ENCODE measurements at regions not wholly inside any gene's neighbourhood (a gene's known extent, or its start where the extent isn't known, plus 50 kb on each side); places are given as distances from the start of the nearest gene placed in this dataset.

- H3K4me3 ChIP-seq = no peak overlapping the region
- H3K9me3 ChIP-seq (ENCODE audit: low read depth) = no peaks in the 10 kb centered on the region
- H3K4me1 ChIP-seq (ENCODE audit: low read depth) = peaks cover 3% of the 10 kb centered on the region
- TF ChIP-seq, protein P1, sequence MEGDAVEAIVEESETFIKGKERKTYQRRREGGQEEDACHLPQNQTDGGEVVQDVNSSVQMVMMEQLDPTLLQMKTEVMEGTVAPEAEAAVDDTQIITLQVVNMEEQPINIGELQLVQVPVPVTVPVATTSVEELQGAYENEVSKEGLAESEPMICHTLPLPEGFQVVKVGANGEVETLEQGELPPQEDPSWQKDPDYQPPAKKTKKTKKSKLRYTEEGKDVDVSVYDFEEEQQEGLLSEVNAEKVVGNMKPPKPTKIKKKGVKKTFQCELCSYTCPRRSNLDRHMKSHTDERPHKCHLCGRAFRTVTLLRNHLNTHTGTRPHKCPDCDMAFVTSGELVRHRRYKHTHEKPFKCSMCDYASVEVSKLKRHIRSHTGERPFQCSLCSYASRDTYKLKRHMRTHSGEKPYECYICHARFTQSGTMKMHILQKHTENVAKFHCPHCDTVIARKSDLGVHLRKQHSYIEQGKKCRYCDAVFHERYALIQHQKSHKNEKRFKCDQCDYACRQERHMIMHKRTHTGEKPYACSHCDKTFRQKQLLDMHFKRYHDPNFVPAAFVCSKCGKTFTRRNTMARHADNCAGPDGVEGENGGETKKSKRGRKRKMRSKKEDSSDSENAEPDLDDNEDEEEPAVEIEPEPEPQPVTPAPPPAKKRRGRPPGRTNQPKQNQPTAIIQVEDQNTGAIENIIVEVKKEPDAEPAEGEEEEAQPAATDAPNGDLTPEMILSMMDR (IDR thresholded peaks at IDR 0.05; ENCODE audit: low read depth, low read length) = no peak
- H3K27ac ChIP-seq = no peak overlapping the region
- no peaks in the 10 kb centered on the region for H3K36me3 ChIP-seq
- DNase-seq (ENCODE audit: low read depth in 1 of 2, low spot score in 1 of 2) = no peak
- peaks cover 10% of the 10 kb centered on the region for H3K27me3 ChIP-seq
These were observed 213.6 kb upstream of the VEGFC start for GRCh38 chr4:177006331-177006730.

- no peaks in the 10 kb centered on the region for H3K9me3 ChIP-seq (ENCODE audit: low read depth)
- H3K4me3 ChIP-seq = no peak overlapping the region
- no peak overlapping the region for H3K27ac ChIP-seq
- no peaks in the 10 kb centered on the region for H3K36me3 ChIP-seq
- peaks cover 10% of the 10 kb centered on the region for H3K27me3 ChIP-seq
- DNase-seq (ENCODE audit: low read depth in 1 of 2, low spot score in 1 of 2) = no peak
- no peaks in the 10 kb centered on the region for H3K4me1 ChIP-seq (ENCODE audit: low read depth)
- TF ChIP-seq, protein P1 (IDR thresholded peaks at IDR 0.05; ENCODE audit: low read depth, low read length) = no peak
These were observed 215.5 kb upstream of the VEGFC start for GRCh38 chr4:177008071-177008835.

DNA sequence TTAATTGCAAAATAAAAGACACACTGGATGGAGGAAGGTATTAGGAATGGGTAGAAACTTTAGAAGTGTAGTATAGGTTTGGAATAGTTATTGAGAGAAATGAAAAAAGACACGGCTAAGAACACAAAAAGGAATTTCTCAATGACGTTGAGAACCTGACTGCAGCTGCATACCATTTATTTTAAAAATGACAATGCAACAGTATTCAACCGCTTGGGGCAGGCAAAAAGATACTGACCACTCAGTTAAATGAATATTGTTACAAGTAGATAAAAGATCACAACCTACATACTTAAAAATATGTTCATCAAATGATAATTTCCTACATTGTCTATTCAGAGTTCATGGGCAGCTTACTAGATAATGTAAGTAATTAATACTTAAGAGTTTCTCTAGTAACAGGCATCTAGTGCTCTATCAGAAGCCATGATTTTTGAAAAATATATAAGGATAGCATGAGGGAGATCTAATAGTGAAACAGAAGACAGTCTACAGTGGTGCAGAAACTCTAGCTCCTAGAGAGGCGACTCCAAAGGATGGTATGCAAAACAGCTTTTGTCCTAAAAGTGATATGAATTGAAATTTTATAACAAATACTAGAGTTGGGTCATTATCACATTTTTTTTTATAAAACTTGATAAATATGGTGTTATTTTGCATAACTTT, 216.2 kb upstream of the VEGFC start:
- Histone ChIP-seq H3K9me3 (ENCODE audit: low read depth) (no peaks in the 10 kb centered on the region), H3K27me3 (peaks cover 10% of the 10 kb centered on the region), H3K4me3 (no peak overlapping the region), H3K4me1 (ENCODE audit: low read depth) (no peaks in the 10 kb centered on the region), H3K36me3 (no peaks in the 10 kb centered on the region), H3K27ac (no peak overlapping the region)
- TF ChIP-seq, protein P1 (IDR thresholded peaks at IDR 0.05; ENCODE audit: low read depth, low read length) = no peak
- no peak for DNase-seq (ENCODE audit: low read depth in 1 of 2, low spot score in 1 of 2)

DNA sequence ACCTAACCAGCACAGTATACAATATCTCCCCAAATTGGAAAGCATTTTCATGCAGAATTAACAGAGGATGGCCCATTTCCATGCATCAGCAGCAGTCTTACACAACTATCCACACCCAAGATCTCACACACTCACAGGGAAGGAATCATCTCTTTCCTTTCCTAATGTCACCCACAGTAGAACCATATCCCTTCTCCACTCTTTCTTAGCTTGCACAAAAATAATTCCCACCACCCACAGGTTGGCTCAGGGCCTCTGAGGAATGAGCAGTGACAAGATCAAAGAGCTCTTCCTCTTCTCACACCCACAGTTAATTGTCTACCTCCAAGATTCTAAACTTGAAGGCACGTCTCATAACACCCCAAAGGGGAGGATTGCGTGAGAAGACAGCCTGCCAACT, 217.7 kb upstream of the VEGFC start:
- no peaks in the 10 kb centered on the region for H3K9me3 ChIP-seq (ENCODE audit: low read depth)
- H3K4me1 ChIP-seq (ENCODE audit: low read depth) = no peaks in the 10 kb centered on the region
- no peak overlapping the region for H3K4me3 ChIP-seq
- DNase-seq (ENCODE audit: low read depth in 1 of 2, low spot score in 1 of 2) = no peak
- H3K27ac ChIP-seq = no peak overlapping the region
- TF ChIP-seq, protein P1 (IDR thresholded peaks at IDR 0.05; ENCODE audit: low read depth, low read length) = no peak
- H3K36me3 ChIP-seq = no peaks in the 10 kb centered on the region
- H3K27me3 ChIP-seq = peaks cover 10% of the 10 kb centered on the region

DNA sequence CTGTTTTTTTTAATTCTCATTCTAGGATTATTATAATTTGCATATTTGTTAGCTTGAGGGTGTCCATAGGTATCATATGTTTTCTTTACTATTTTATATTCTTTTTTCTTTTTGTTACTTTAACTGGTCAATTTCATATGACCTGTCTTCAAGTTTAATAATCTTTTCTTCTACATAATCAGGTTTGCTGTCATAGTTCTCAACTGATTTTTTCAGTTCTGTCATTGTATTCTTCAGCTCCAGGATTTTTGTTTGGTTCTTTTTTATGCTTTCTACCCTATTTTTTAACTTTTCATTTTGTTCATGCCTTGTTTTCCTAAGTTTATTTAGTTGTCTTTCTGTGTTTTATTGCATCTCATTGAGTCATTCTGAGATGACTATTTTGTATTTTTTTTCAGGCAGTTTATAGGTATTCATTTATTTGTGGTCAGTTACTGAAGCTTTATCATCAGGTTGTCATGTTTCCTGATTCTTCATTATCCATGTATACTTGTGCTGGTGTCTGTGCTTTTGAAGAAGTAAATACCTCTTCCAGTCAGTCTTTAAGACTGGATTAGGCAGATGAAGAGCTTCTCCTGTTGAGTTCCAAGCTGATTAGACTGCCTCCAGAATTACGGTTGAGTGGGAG, 220.3 kb upstream of the VEGFC start:
- Histone ChIP-seq H3K4me3 (no peak overlapping the region), H3K4me1 (ENCODE audit: low read depth) (no peaks in the 10 kb centered on the region), H3K27ac (no peak overlapping the region), H3K9me3 (ENCODE audit: low read depth) (no peaks in the 10 kb centered on the region), H3K27me3 (peaks cover 8% of the 10 kb centered on the region), H3K36me3 (no peaks in the 10 kb centered on the region)
- DNase-seq (ENCODE audit: low read depth in 1 of 2, low spot score in 1 of 2) = no peak
- TF ChIP-seq, protein P1 (IDR thresholded peaks at IDR 0.05; ENCODE audit: low read depth, low read length) = no peak
